GM21447 (cell line): ENCODE measurements at regions not wholly inside any gene's neighbourhood (a gene's known extent, or its start where the extent isn't known, plus 50 kb on each side); places are given as distances from the start of the nearest gene placed in this dataset.

Experiments
- ATAC-seq: cut with Tn5 transposase; IDR thresholded peaks from one replicate; pipeline ENCODE4 v1.9.1; 2021; ENCODE audit not compliant: unreplicated experiment

- ATAC-seq = no peak
Measured at GRCh38 chr16:87229230-87230188, 87.7 kb downstream of the C16orf95 start.

- no peak for ATAC-seq
Measured at GRCh38 chr16:87230571-87230970, 86.6 kb downstream of the C16orf95 start.

GRCh38 chr16:87231295-87231694, 85.9 kb downstream of the C16orf95 start:
- no peak for ATAC-seq

- ATAC-seq = no peak
Measured at GRCh38 chr16:87231911-87232310, 85.3 kb downstream of the C16orf95 start.

- no peak for ATAC-seq
Measured at GRCh38 chr16:87233928-87234327, 83.3 kb downstream of the C16orf95 start.

GRCh38 chr16:87234601-87235000, 82.6 kb downstream of the C16orf95 start:
- ATAC-seq = no peak

- no peak for ATAC-seq
Measured at GRCh38 chr16:87235810-87236515, 81.2 kb downstream of the C16orf95 start.

GRCh38 chr16:87236516-87237115, 80.6 kb downstream of the C16orf95 start:
- no peak for ATAC-seq

- no peak for ATAC-seq
Measured at GRCh38 chr16:87238361-87238715, 78.9 kb downstream of the C16orf95 start.

GRCh38 chr16:87239545-87239944, 77.6 kb downstream of the C16orf95 start:
- no peak for ATAC-seq

GRCh38 chr16:87240211-87241136, 76.7 kb downstream of the C16orf95 start:
- no peak for ATAC-seq

- ATAC-seq = no peak
Measured at GRCh38 chr16:87241137-87241771, 75.9 kb downstream of the C16orf95 start.

GRCh38 chr16:87243478-87243877, 73.7 kb downstream of the C16orf95 start:
- no peak for ATAC-seq

GRCh38 chr16:87244636-87245197, 72.5 kb downstream of the C16orf95 start:
- ATAC-seq = no peak

GRCh38 chr16:87245511-87245910, 71.7 kb downstream of the C16orf95 start:
- no peak for ATAC-seq

- no peak for ATAC-seq
Measured at GRCh38 chr16:87246269-87247065, 70.7 kb downstream of the C16orf95 start.

GRCh38 chr16:87248714-87249113, 68.5 kb downstream of the C16orf95 start:
- ATAC-seq = no peak

GRCh38 chr16:87249425-87249824, 67.8 kb downstream of the C16orf95 start:
- ATAC-seq = no peak

GRCh38 chr16:87250431-87250960, 66.7 kb downstream of the C16orf95 start:
- no peak for ATAC-seq
